Fibroblast of lung (primary cell): ENCODE measurements at regions not wholly inside any gene's neighbourhood (a gene's known extent, or its start where the extent isn't known, plus 50 kb on each side); places are given as distances from the start of the nearest gene placed in this dataset.
"Not testable (repeated sequence)": the region's sequence is repeated elsewhere in the genome, so short reads cannot be mapped to it uniquely, and the experiment has no call there.

ENCODE experiments used
- DNase-seq, 2 donors: peaks; one replicate each; pipeline versions ENCODE4 v3.0.0 to v3.0.0-alpha.2; 2010; ENCODE audit warnings: low read depth in 2 of 2
- H2AFZ ChIP-seq: 2 replicates; pipeline ENCODE4 v1.5.1; 2012; ENCODE audit warnings: low read length, control low read depth, inconsistent platforms
- H3K27ac ChIP-seq: 2 replicates; pipeline ENCODE4 v1.5.1; 2011; ENCODE audit warnings: low read length, control low read depth; ENCODE audit not compliant: insufficient read depth
- H3K27me3 ChIP-seq: 2 replicates; pipeline ENCODE4 v1.5.1; 2011; ENCODE audit warnings: mild to moderate bottlenecking, low read length; ENCODE audit not compliant: control insufficient read depth, insufficient read depth
- H3K36me3 ChIP-seq: 2 replicates; pipeline ENCODE4 v1.5.1; 2011; ENCODE audit warnings: low read length; ENCODE audit not compliant: control insufficient read depth, insufficient read depth
- H3K4me1 ChIP-seq: 2 replicates; pipeline ENCODE4 v1.5.1; 2011; ENCODE audit warnings: low read length; ENCODE audit not compliant: control insufficient read depth, insufficient read depth; ENCODE audit errors: extremely low read depth
- H3K4me2 ChIP-seq: 2 replicates; pipeline ENCODE4 v1.5.1; 2011; ENCODE audit warnings: low read length, control low read depth; ENCODE audit not compliant: insufficient read depth; ENCODE audit errors: extremely low read depth
- H3K4me3 ChIP-seq, 4 experiments: fragments of 200-600 bp in 1 of 4; sonication (generic) in 1 of 4; replicated peaks in 1 of 4; 2 replicates each; pipeline ENCODE4 v1.5.1; 2011 to 2016; ENCODE audit warnings: low read length in 4 of 4, low read depth in 3 of 4, mild to moderate bottlenecking in 3 of 4, control low read depth in 2 of 4, inconsistent platforms in 1 of 4, mixed read lengths in 1 of 4; ENCODE audit not compliant: insufficient read depth in 1 of 4; ENCODE audit errors: control extremely low read depth in 1 of 4
- H3K79me2 ChIP-seq: 2 replicates; pipeline ENCODE4 v1.5.1; 2012; ENCODE audit warnings: mild to moderate bottlenecking, low read length, inconsistent platforms; ENCODE audit not compliant: control insufficient read depth, insufficient read depth
- H3K9ac ChIP-seq: 2 replicates; pipeline ENCODE4 v1.5.1; 2011; ENCODE audit warnings: mild to moderate bottlenecking, low read length, control low read depth; ENCODE audit not compliant: insufficient read depth
- H3K9me3 ChIP-seq: 2 replicates; pipeline ENCODE4 v1.5.1; 2012; ENCODE audit warnings: low read depth, low read length; ENCODE audit not compliant: control insufficient read depth, insufficient read depth
- H4K20me1 ChIP-seq: 2 replicates; pipeline ENCODE4 v1.5.1; 2011; ENCODE audit warnings: low read length; ENCODE audit not compliant: control insufficient read depth, insufficient read depth; ENCODE audit errors: extremely low read depth
- CTCF ChIP-seq, 2 donors: IDR thresholded peaks in 1 of 2; conservative IDR thresholded peaks in 1 of 2; 1 replicate in 1 of 2; 2 replicates in 1 of 2; pipeline ENCODE4 v1.5.1; 2011 to 2012; ENCODE audit warnings: low read length in 2 of 2, control low read depth in 1 of 2, inconsistent platforms in 1 of 2, low read depth in 1 of 2, mild to moderate bottlenecking in 1 of 2
- EZH2 ChIP-seq: IDR thresholded peaks from 2 replicates; pipeline ENCODE4 v1.5.1; 2012; ENCODE audit warnings: low read length, control low read depth, mild to moderate bottlenecking; ENCODE audit errors: missing control alignments

- H2AFZ ChIP-seq, H3K9me3 ChIP-seq, H3K27me3 ChIP-seq, H3K4me1 ChIP-seq, H3K27ac ChIP-seq, H3K36me3 ChIP-seq, H4K20me1 ChIP-seq, H3K4me2 ChIP-seq, H3K9ac ChIP-seq, H3K79me2 ChIP-seq, H3K4me3 ChIP-seq, DNase-seq: not testable (repeated sequence)
Observed at GRCh38 chr3:72027728-72028127, 242.8 kb upstream of the PROK2 start.

- no peaks in the 10 kb centered on the region for H3K9me3 ChIP-seq
- TF ChIP-seq CTCF (conservative IDR thresholded peaks at IDR 0.05 in 1 of 2, IDR thresholded peaks at IDR 0.05 in 1 of 2; ENCODE audit: low read depth in 1 of 2, low read length in 2 of 2) (no peak), EZH2 (no peak)
- H3K36me3 ChIP-seq: no peaks in the 10 kb centered on the region
- no peaks in the 10 kb centered on the region for H4K20me1 ChIP-seq
- H3K4me2 ChIP-seq: no peak overlapping the region
- H3K9ac ChIP-seq: no peak overlapping the region
- H3K4me3 ChIP-seq: no peak overlapping the region
- no peak overlapping the region for H3K27ac ChIP-seq
- H2AFZ ChIP-seq: no peak overlapping the region
- H3K4me1 ChIP-seq: peaks cover 4% of the 10 kb centered on the region
- no peaks in the 10 kb centered on the region for H3K27me3 ChIP-seq
- DNase-seq: no peak
- no peaks in the 10 kb centered on the region for H3K79me2 ChIP-seq
Observed at GRCh38 chr3:72022027-72022426, 237.1 kb upstream of the PROK2 start.

- Histone ChIP-seq H3K36me3 (no peaks in the 10 kb centered on the region), H2AFZ (no peak overlapping the region), H3K9me3 (no peaks in the 10 kb centered on the region), H3K27me3 (no peaks in the 10 kb centered on the region), H3K27ac (no peak overlapping the region), H3K9ac (no peak overlapping the region), H3K4me3 (no peak overlapping the region), H3K4me2 (no peak overlapping the region), H3K79me2 (no peaks in the 10 kb centered on the region), H4K20me1 (no peaks in the 10 kb centered on the region), H3K4me1 (peaks cover 4% of the 10 kb centered on the region)
- DNase-seq: no peak
- TF ChIP-seq CTCF (conservative IDR thresholded peaks at IDR 0.05 in 1 of 2, IDR thresholded peaks at IDR 0.05 in 1 of 2; ENCODE audit: low read depth in 1 of 2, low read length in 2 of 2) (no peak), EZH2 (no peak)
Observed at GRCh38 chr3:72021531-72021930, 236.6 kb upstream of the PROK2 start.
